ENCODE measurements at regions not wholly inside any gene's neighbourhood (a gene's known extent, or its start where the extent isn't known, plus 50 kb on each side); places are given as distances from the start of the nearest gene placed in this dataset.
A peak's percentile ranks its signal among the peaks of the same experiment; 100 is the strongest.

- no peak for DNase-seq (ENCODE audit: low read depth)
Measured at GRCh38 chr6:44662461-44663121, 275.1 kb downstream of the CDC5L start.

DNA sequence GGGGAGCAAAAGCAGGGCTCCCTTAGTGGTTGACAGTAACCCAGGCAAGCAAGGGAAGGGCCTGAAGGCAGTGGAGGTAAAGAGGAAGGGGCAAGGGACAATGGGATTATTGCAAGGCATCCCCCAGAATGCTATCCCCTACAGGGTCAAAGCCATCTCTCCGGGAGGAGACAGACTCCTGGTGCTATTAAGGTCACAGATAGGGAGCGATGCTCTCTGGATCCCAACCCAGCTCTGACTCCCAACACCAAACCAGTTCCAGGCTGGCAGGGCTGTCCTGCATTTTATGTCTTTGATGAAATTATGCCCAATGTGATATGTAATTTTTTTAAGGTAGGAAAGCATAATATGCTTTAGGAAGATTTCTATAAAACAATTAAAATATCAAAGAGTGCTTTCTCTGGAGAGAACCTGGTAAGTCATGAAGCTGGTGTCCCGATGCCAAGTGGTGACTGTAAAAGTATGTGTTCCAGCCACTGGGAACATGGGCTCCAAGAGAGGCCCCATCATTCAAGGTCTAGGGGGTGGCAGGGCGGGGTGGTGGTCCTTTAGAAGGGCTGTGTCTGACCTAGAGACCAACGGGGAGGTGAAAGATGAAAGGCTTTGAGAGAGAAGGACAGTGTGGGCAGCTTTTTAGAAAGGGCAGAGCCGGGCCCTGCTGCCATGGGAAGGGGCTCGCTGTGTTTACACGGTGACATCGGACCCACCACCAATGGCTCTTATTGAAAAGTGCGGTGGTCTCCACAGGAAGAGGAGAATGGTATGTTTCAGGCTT, 276.5 kb downstream of the CDC5L start:
- no peak for DNase-seq (ENCODE audit: low read depth)

DNA sequence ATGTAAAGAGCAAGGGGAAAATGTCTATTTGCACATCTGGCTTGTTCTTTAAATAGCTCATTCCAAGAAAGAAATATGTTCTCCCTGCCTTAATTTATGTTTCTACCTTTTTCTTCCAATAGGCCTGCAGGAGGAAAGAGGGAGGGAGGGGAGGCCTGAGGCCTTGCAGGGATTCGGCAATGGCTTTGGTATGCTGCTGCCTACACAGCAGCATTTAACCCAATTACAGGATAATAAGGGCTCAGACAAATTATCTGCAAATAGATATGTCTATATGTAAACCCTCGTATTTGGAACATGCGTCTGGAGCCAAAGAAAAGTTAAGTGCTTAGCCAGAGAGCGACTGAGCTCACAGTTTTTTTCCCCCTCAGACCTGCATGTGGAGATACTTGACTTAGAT, 277.2 kb downstream of the CDC5L start:
- no peak for DNase-seq (ENCODE audit: low read depth)

- DNase-seq (ENCODE audit: low read depth): no peak
Measured at GRCh38 chr6:44665143-44665542, 277.6 kb downstream of the CDC5L start.

- no peak for DNase-seq (ENCODE audit: low read depth)
Measured at GRCh38 chr6:44665683-44666082, 278.2 kb downstream of the CDC5L start.

GRCh38 chr6:44666324-44666723, 278.8 kb downstream of the CDC5L start:
- DNase-seq (ENCODE audit: low read depth): no peak

GRCh38 chr6:44667226-44667625, 279.7 kb downstream of the CDC5L start:
- DNase-seq (ENCODE audit: low read depth): no peak

DNA sequence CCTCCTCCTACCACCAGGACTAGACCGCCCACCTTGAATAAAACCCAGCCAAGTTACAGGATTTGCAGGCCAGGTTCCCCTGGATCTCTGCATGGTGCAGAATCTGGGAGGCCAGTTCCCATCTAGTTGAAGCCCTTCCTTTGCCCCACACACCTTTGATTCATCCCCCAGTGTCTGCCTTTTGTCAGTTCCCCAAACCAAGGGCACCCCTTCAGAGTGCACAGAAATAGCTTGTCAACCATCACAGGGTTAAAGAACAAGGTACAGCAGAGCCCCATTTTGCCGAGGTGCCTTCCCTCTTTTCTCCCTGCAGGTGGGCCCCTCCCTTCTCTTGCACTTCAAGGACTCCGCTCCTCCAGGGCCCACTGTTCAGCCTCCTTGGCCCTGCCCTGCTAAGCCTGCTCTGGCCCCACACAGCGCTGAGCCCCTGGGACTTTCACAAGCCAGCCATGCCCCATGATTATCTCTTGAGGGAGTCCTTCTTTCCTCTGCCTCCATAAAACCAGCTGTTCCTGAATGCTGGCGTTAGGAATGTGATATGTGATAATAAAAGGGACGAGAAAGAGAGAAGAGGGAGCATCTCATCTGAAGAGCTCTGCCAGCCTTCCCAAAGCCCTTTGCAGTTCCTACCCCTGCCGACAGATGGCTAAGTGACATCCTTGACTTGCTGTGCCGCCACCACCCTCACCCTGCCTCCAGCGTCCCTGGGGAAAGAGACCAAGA, 280.3 kb downstream of the CDC5L start:
- peak; percentile 17 for DNase-seq (ENCODE audit: low read depth)

DNA sequence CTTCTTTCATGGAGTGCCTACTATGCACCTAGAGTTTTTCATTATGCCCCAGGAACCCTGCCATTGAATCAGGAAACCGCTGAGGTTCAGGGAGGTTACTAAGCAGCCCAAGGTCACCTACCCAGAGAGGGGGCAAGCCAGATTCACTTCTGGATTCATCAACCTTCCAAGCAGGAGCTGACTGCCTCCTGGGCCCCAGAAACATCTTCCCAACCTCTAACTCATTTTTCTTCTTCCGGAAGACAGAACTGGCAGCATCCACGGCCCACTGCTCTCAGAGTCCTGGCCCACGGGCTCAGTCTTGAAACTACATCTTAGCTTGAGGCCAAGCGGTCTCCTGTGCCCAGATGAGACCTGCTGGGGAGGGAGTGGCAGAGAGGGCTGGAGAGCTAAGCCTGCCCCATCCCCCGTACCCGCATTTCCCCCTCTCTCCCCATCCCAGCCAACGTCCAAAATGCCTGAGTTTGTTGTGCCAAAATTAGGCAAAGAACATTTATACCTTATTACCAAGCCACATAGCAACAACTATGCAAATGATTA, 281.0 kb downstream of the CDC5L start:
- DNase-seq (ENCODE audit: low read depth): no peak

DNA sequence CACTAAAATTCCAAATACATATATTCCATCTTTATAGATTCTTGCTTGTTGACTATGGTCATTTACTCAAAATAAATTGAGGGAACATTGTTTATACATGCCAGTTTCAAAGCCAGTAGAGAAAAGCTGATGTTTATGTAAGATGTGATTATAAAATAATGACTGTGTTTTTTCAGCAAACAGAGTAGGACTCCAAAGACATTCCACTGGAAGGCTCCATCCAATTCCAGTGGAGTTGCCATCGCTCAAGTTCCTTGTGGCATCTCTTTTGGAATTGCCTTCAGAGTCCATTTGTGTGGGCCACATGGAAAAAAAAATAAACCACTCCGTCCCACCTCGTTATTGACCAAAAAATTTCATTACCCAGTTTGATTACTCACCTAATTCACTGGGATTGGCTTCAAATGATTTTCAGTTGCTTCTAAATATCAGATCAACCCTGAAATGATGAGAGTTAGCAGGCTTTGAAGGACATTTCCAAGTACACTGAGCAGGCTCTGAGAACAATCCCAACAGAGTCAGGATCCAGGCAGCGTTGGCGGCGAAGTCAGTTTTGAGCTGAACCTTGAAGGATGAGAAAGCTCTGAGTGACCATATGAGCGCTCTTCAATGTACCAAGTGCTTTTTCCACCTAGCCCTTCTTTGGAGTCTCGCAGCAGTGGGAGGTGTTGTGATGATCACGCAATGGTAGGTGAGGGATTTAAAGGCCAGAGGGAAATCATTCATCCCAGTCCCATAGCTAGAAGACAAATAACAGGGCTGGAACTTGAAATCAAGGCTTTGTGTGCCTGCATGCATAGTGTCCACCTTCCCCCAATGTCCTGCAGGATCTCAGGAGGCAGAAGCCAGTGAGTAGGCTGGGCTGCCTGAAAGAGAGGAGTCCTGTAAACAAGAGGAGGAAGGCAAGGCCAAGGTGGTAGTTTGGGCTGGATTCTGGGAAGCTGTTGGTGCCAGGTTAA, 281.7 kb downstream of the CDC5L start:
- DNase-seq (ENCODE audit: low read depth): no peak

DNA sequence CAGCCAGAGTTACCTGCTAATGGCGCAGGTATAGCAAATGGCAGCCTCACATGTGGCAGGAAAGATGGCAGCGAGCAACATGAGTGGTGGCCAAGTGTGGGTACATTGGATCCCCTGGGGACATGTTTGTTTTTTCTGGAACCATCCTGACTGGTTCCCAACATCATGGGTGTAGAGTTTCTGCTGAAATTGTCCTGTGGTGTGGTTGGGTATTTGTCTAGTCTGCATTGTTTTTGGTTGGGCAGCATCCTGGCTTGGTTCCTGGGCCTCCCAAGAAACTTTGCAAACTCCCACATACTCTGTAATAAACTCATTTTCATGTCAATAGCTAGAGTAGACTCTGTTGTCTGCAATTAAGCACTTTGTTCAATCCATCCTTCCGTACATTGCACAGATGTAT, 282.6 kb downstream of the CDC5L start:
- no peak for DNase-seq (ENCODE audit: low read depth)

DNA sequence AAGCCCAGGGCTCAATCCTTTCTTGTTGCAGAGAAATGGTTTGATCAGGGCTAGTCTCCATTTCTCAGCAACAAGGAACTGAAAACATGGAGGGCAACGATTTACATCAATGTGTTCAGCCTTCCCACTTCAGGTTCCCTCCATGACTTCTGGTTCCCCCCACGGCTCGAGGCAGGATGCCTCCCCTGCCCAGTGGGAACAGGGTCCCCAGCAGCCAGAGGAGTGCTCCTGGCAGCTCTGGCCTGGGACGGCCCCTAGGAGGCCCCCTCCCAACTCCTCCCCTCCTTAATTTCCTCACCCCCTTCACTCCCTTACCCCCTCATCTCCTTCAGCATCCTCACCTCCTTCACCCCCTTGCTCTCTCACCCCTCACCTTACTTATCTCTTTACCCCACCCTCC, 283.8 kb downstream of the CDC5L start:
- no peak for DNase-seq (ENCODE audit: low read depth)

GRCh38 chr6:44672086-44672485, 284.6 kb downstream of the CDC5L start:
- DNase-seq (ENCODE audit: low read depth): no peak

DNA sequence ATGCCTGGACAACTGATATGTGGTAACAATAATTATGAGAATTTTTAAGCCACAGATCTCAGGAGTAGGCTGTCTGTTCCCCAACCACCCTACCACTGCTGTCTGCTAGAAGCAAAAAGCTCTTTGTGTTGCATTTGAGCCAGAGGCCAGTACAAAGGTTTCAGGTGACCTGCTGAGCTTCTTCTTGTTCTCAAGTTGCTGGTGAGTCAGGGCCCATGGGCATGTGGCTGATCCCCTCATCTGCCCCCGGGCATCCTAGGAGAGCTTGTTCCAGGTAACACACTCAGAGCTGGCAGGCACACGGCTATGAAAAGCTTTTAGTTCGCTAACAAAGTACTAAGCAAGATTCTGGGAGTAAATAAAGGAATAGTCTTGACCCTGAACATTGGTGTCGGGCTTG, 285.3 kb downstream of the CDC5L start:
- no peak for DNase-seq (ENCODE audit: low read depth)

DNA sequence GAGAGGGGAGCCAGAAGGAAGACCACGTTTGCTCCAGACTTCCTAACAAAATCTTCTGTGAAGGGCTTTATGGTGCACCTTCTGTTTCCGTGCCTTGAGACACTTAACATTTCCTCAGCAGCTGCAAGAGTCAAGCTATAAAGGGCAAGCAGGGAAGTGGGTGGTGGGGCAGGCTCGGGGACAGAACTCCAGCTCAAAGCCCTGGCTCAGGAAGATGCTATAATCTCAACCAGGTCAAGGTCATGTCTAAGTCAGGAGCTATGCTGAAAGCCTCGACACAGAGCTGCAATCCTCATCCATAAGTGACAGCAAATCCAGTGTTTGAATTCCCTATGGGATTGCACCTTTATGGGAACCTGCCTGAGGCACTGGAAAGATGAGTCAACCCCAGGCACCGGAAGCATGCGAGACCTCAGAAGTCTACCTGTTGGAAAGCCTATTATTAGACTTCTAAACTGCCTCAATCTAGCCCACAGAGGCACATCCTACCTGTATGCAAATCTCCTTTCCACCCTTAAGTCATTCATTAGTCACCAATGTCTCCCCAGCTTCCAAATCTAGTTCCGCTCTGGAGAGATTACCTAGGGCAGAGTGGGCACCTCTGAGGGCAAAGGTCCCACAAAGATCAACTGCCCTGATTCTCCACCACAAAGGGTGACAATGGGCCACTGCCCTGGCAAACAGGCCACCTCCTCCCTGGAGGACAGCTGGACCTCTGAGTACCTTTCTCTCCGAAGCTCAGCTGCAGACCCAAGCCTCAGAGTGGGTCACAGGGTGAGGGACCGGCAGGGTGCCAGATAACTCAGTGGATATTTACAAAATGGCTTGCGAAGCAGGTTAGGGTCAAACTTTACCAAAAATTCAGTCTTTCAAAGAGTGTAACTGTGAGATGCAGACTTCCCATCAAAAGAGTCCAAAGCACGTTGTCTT, 287.0 kb downstream of the CDC5L start:
- no peak for DNase-seq (ENCODE audit: low read depth)

GRCh38 chr6:44675449-44675848, 287.9 kb downstream of the CDC5L start:
- DNase-seq (ENCODE audit: low read depth): no peak

DNA sequence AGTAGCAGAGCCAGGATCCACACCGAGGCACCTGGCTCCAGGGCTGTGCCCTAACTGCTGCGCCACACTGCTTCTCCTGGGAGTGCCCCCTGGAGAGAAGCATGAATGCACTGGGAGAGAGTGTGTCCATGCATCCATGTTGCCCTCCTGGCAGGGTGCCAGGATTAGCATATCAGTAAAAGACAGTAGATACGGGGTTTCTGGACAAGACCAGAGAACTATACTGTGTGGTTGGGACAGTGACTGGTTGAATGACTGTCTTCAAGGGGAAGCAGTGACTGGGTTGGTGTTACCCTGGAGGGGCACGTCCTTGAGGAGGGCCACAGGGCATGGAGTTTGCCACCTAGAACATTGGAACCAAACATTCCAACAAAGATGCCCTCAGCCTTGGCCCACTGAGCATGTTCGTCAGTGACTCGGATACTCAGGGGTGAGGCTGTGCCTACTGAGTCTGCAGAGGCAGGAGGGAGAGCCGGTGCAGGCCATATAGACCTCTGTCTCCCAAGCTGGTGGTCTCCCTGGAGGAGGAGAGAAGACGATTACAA, 288.8 kb downstream of the CDC5L start:
- no peak for DNase-seq (ENCODE audit: low read depth)

GRCh38 chr6:44676826-44677433, 289.4 kb downstream of the CDC5L start:
- no peak for DNase-seq (ENCODE audit: low read depth)

GRCh38 chr6:44678252-44678935, 290.9 kb downstream of the CDC5L start:
- DNase-seq (ENCODE audit: low read depth): no peak

Measured in T follicular helper cell (primary cell).